Right atrium auricular region (tissue), 2 donors: ENCODE measurements at regions not wholly inside any gene's neighbourhood (a gene's known extent, or its start where the extent isn't known, plus 50 kb on each side); places are given as distances from the start of the nearest gene placed in this dataset.
"Not testable (repeated sequence)": the region's sequence is repeated elsewhere in the genome, so short reads cannot be mapped to it uniquely, and the experiment has no call there.

Source experiments
- DNase-seq: peaks from one replicate; pipeline ENCODE4 v3.0.0-alpha.2; 2019; ENCODE audit warnings: low spot score
- H3K27ac ChIP-seq, 2 donors: fragments of 200-600 bp; sonication (generic); 1 replicate in 1 of 2; 2 replicates in 1 of 2; pipeline ENCODE4 v1.5.1; 2016 to 2019
- H3K27me3 ChIP-seq, 2 donors: fragments of 200-600 bp; sonication (generic); one replicate each; pipeline versions ENCODE4 v1.5.1 to v1.6.0; 2017 to 2019
- H3K36me3 ChIP-seq: fragments of 200-600 bp; sonication (generic); one replicate; pipeline ENCODE4 v1.5.1; 2016
- H3K4me1 ChIP-seq, 2 donors: fragments of 200-600 bp; sonication (generic); one replicate each; pipeline versions ENCODE4 v1.5.1 to v1.6.0; 2017 to 2019
- H3K4me3 ChIP-seq, 2 donors: fragments of 200-600 bp; sonication (generic); 1 replicate in 1 of 2; 2 replicates in 1 of 2; pipeline ENCODE4 v1.5.1; 2017 to 2019; ENCODE audit warnings: mild to moderate bottlenecking in 1 of 2, moderate library complexity in 1 of 2
- H3K9me3 ChIP-seq, 2 donors: fragments of 200-600 bp; sonication (generic); one replicate each; pipeline ENCODE4 v1.5.1; 2019
- TF ChIP-seq, protein P1 (sequence below), 2 donors: fragments of 200-600 bp; sonication (generic); IDR thresholded peaks; one replicate each; pipeline ENCODE4 v1.5.1; 2019; ENCODE audit warnings: antibody characterized with exemption in 2 of 2

DNA sequence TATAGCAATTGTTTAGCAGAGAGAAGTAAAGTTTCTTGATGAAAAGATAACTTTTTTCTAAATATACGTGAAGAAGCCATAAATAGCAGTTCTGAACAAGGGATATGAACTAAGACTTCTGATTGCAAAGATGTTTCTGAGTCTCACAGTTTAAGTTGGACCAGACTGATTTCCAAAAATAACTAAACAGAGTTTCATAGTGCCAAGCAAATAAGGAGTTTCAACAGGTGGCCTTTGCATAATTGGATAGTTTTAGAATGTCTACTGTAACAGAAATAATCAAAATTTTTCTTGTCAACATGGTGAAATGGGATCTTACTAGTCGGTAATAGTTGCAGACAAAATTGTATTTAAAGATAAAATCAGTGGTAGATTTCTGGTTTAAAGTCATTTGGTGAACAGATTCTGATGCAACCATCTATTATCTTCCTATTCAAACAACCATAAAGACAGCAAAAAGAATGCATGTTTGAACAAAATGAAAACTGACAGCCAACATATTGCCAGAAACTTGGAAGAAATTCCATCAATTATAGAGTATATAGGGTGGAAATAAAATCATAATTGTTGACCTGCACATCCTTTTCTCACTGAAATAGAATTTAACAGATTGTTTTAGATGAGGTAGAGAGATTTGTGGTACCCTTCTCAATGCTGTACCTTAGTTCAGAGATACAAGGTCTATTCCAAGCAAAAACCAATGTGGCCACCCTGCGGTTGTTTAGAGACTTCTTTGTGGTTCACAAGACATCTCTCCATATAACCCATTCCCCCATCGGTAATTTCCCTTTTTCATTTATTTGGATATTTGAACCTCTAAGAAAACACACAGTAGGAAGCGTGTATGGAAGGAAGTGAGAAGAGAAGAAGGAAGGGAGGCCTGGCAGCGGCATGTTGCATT lies 275.3 kb downstream of the COG6 start:
- DNase-seq = no peak
- H3K4me3 ChIP-seq = no peak overlapping the region
- no peaks in the 10 kb centered on the region for H3K9me3 ChIP-seq
- H3K27ac ChIP-seq = no peak overlapping the region
- H3K27me3 ChIP-seq = no peaks in the 10 kb centered on the region
- H3K4me1 ChIP-seq = no peaks in the 10 kb centered on the region
- no peaks in the 10 kb centered on the region for H3K36me3 ChIP-seq
- TF ChIP-seq, protein P1, sequence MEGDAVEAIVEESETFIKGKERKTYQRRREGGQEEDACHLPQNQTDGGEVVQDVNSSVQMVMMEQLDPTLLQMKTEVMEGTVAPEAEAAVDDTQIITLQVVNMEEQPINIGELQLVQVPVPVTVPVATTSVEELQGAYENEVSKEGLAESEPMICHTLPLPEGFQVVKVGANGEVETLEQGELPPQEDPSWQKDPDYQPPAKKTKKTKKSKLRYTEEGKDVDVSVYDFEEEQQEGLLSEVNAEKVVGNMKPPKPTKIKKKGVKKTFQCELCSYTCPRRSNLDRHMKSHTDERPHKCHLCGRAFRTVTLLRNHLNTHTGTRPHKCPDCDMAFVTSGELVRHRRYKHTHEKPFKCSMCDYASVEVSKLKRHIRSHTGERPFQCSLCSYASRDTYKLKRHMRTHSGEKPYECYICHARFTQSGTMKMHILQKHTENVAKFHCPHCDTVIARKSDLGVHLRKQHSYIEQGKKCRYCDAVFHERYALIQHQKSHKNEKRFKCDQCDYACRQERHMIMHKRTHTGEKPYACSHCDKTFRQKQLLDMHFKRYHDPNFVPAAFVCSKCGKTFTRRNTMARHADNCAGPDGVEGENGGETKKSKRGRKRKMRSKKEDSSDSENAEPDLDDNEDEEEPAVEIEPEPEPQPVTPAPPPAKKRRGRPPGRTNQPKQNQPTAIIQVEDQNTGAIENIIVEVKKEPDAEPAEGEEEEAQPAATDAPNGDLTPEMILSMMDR (IDR thresholded peaks at IDR 0.05) = no peak

DNA sequence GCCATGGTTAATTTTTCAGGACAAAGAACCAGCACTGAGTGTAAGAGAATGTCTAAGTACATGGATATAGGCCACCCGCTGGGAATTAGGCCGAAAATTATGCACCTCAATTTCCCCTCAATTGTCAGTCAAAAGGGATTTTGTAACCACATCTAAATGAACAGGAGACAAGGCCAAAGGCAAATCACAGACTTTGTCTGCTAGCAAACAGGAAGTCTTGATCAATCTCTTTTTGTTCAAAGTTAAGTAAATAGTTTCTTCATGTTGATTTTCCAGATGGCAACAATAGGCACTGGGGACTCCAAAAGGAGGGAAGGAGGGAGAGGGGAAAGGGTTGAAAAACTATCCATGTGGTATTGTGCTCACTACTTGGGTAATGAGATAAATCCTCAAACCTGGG lies 276.0 kb downstream of the COG6 start:
- DNase-seq = no peak
- H3K27ac ChIP-seq = no peak overlapping the region
- H3K27me3 ChIP-seq = no peaks in the 10 kb centered on the region
- H3K36me3 ChIP-seq = no peaks in the 10 kb centered on the region
- no peak overlapping the region for H3K4me3 ChIP-seq
- no peaks in the 10 kb centered on the region for H3K4me1 ChIP-seq
- H3K9me3 ChIP-seq = no peaks in the 10 kb centered on the region
- TF ChIP-seq, protein P1 (IDR thresholded peaks at IDR 0.05) = no peak

DNA sequence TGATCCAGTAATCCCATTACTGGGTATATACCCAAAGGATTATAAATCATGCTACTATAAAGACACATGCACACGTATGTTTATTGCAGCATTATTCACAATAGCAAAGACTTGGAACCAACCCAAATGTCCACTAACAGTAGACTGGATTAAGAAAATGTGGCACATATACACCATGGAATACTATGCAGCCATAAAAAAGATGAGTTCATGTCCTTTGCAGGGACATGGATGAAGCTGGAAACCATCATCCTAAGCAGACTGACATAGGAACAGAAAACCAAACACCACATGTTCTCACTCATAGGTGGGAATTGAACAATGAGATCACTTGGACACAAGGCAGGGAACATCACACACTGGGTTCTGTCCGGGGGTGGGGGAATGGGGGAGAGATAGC lies 277.1 kb downstream of the COG6 start:
- H3K9me3 ChIP-seq, H3K4me3 ChIP-seq, H3K27me3 ChIP-seq, DNase-seq, H3K36me3 ChIP-seq, H3K4me1 ChIP-seq, H3K27ac ChIP-seq: not testable (repeated sequence)

DNA sequence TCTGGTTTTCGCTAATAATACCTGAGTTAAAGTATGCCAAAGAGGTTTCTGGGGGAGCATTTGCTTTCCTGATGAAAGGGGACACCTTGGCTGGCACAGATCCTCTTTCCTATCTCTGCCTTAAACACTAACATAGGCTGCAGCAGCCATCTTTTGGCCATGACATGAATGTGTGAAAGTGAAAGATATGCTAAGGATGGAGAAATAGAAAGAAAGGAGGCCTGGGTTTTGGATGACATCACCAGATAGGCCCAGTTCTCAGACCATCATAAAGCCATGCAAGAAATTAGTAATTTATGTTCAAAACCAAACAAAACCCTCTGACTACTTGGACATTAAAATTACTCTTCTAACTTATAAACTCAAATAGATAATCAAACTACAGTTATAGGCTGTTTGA lies 279.7 kb downstream of the COG6 start:
- TF ChIP-seq, protein P1 (IDR thresholded peaks at IDR 0.05) = no peak
- Histone ChIP-seq H3K4me3 (no peak overlapping the region), H3K4me1 (no peaks in the 10 kb centered on the region), H3K36me3 (no peaks in the 10 kb centered on the region), H3K27ac (no peak overlapping the region), H3K9me3 (no peaks in the 10 kb centered on the region), H3K27me3 (no peaks in the 10 kb centered on the region)
- DNase-seq = no peak

DNA sequence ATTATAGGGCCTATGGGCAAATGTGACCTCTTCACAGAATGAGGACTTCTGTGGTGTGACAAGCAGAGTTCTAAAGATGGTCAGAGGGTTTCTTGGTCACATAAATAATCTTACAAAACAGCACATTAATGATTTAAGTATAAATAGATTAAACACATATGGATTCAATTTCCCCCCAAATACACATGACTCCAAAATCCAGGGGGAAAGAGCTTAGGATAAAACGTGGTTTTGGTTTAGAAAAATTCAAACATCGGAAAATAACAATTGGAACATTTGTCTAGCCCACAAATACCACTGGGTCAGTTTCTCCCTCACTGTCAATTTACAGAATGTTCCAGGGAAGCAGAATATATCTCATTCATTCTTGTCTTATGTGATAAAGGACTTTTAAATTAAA lies 283.1 kb downstream of the COG6 start:
- no peaks in the 10 kb centered on the region for H3K4me1 ChIP-seq
- no peak overlapping the region for H3K4me3 ChIP-seq
- DNase-seq = no peak
- no peak overlapping the region for H3K27ac ChIP-seq
- no peaks in the 10 kb centered on the region for H3K9me3 ChIP-seq
- TF ChIP-seq, protein P1 (IDR thresholded peaks at IDR 0.05) = no peak
- no peaks in the 10 kb centered on the region for H3K36me3 ChIP-seq
- no peaks in the 10 kb centered on the region for H3K27me3 ChIP-seq

DNA sequence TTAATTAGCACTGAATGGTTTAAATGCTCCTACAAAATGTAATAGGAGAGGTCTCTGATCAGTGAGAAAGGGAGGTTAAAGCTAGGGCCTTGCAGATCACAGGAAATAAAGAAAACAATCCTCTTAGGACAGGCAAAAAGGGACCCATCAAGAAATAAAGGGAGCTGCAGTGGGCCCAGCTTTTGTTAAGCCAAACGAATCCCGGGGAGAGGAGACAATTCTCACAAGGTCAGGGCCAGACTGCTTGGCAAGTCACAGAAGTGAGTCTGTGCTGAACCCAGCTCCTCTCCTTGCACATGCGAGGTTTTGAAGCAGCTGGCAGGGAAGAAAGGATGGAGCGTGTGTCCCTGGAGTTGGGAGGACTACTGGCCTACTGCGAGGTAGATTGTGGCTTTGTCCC lies 285.8 kb downstream of the COG6 start:
- Histone ChIP-seq H3K4me3 (no peak overlapping the region), H3K36me3 (no peaks in the 10 kb centered on the region), H3K27ac (no peak overlapping the region), H3K27me3 (no peaks in the 10 kb centered on the region), H3K9me3 (no peaks in the 10 kb centered on the region), H3K4me1 (no peaks in the 10 kb centered on the region)
- DNase-seq = no peak
- TF ChIP-seq, protein P1 (IDR thresholded peaks at IDR 0.05) = no peak
